PC-9 (cell line): ENCODE measurements at regions not wholly inside any gene's neighbourhood (a gene's known extent, or its start where the extent isn't known, plus 50 kb on each side); places are given as distances from the start of the nearest gene placed in this dataset.

Experiments
- BruUV-seq: library from RNA; stranded (reverse); fragments of 400-500 nt; replicated peaks from 2 replicates; lab custom pipeline; 2021; lab: Mats Ljungman, UMichigan
- CTCF ChIA-PET: fragments of 300-600 bp; sonication (Branson Sonifier 250); formaldehyde crosslinking; loops from one replicate; lab custom pipeline; 2022; ENCODE audit warnings: antibody characterized with exemption; lab: Charles Lee
- POLR2A ChIA-PET: fragments of 300-600 bp; sonication (Branson Sonifier 250); formaldehyde crosslinking; loops from one replicate; lab custom pipeline; 2022; ENCODE audit warnings: antibody characterized with exemption; ENCODE audit not compliant: unreplicated experiment; lab: Charles Lee
- DNase-seq, 2 experiments: peaks; one replicate each; pipeline versions ENCODE4 v3.0.0 to v3.0.0-alpha.2; 2015 to 2022; ENCODE audit warnings: mixed read lengths in 1 of 2
- H2AFZ ChIP-seq: fragments of 200-600 bp; sonication (generic); 2 replicates; pipeline ENCODE4 v1.8.1; 2017; ENCODE audit warnings: antibody characterized with exemption
- H3F3A ChIP-seq: fragments of 200-600 bp; sonication (generic); 2 replicates; pipeline ENCODE4 v1.8.1; 2017; ENCODE audit warnings: antibody characterized with exemption, mild to moderate bottlenecking, low read depth; ENCODE audit not compliant: insufficient read depth
- H3K27ac ChIP-seq: fragments of 200-600 bp; sonication (generic); 2 replicates; pipeline ENCODE4 v1.6.1; 2016; ENCODE audit warnings: mixed run types
- H3K27me3 ChIP-seq: fragments of 200-600 bp; sonication (generic); 2 replicates; pipeline ENCODE4 v1.6.1; 2016; ENCODE audit warnings: low read depth, mixed run types; ENCODE audit not compliant: insufficient read depth
- H3K36me3 ChIP-seq: fragments of 200-600 bp; sonication (generic); 2 replicates; pipeline ENCODE4 v1.6.1; 2016; ENCODE audit warnings: low read depth, mixed run types
- H3K4me1 ChIP-seq: fragments of 200-600 bp; sonication (generic); replicated peaks from 2 replicates; pipeline ENCODE4 v1.6.1; 2016; ENCODE audit warnings: mixed run types; ENCODE audit not compliant: insufficient read depth
- H3K4me2 ChIP-seq: fragments of 200-600 bp; sonication (generic); 2 replicates; pipeline ENCODE4 v1.6.1; 2017; ENCODE audit warnings: mixed run types
- H3K4me3 ChIP-seq: fragments of 200-600 bp; sonication (generic); 2 replicates; pipeline ENCODE4 v1.6.1; 2016; ENCODE audit warnings: mixed run types
- H3K79me2 ChIP-seq: fragments of 200-600 bp; sonication (generic); 2 replicates; pipeline ENCODE4 v1.6.1; 2017; ENCODE audit warnings: low read depth, mixed run types
- H3K9me2 ChIP-seq: fragments of 200-600 bp; sonication (generic); 2 replicates; pipeline ENCODE4 v1.8.1; 2017; ENCODE audit warnings: mild to moderate bottlenecking; ENCODE audit not compliant: insufficient read depth
- H3K9me3 ChIP-seq: fragments of 200-600 bp; sonication (generic); 2 replicates; pipeline ENCODE4 v1.8.1; 2016; ENCODE audit warnings: low read depth; ENCODE audit not compliant: insufficient read depth
- H4K20me1 ChIP-seq: fragments of 200-600 bp; sonication (generic); 2 replicates; pipeline ENCODE4 v1.8.1; 2017; ENCODE audit not compliant: insufficient read depth
- CTCF ChIP-seq: fragments of 200-600 bp; sonication (generic); conservative IDR thresholded peaks from 2 replicates; pipeline ENCODE4 v1.6.1; 2017; ENCODE audit warnings: mixed run types, antibody characterized with exemption, mild to moderate bottlenecking, moderate library complexity
- EZH2 ChIP-seq: fragments of 200-600 bp; sonication (generic); IDR thresholded peaks from 2 replicates; pipeline ENCODE4 v1.8.0; 2017; ENCODE audit warnings: antibody characterized with exemption, low read depth
- intact Hi-C: fragments of 100-400 bp; cut with micrococcal nuclease; formaldehyde crosslinking; loops from one replicate; pipeline ENCODE4 v1.10.0; 2022; ENCODE audit not compliant: unreplicated experiment

GRCh38 chr14:45990252-45990651 lies 661.3 kb downstream of the RPL10L start:
- H3K27me3 ChIP-seq, result no peaks in the 10 kb centered on the region
- H3K36me3 ChIP-seq, result no peaks in the 10 kb centered on the region
- no TSS peak for BruUV-seq
- no peaks in the 10 kb centered on the region for H3K4me1 ChIP-seq
- no peak overlapping the region for H2AFZ ChIP-seq
- CTCF ChIA-PET, result no interaction called here
- POLR2A ChIA-PET, result no interaction called here
- H3K9me3 ChIP-seq, result no peaks in the 10 kb centered on the region
- no peaks in the 10 kb centered on the region for H4K20me1 ChIP-seq
- H3K4me3 ChIP-seq, result no peak overlapping the region
- H3K27ac ChIP-seq, result no peak overlapping the region
- no peaks in the 10 kb centered on the region for H3F3A ChIP-seq
- intact Hi-C loops, result no loop called here
- no peaks in the 10 kb centered on the region for H3K79me2 ChIP-seq
- no peak overlapping the region for H3K4me2 ChIP-seq
- DNase-seq, result no peak
- H3K9me2 ChIP-seq, result no peaks in the 10 kb centered on the region
- TF ChIP-seq EZH2, result no peak
- TF ChIP-seq CTCF, result peak; percentile 65

- no peak overlapping the region for H3K27ac ChIP-seq
- no peaks in the 10 kb centered on the region for H3F3A ChIP-seq
- H3K4me3 ChIP-seq, result no peak overlapping the region
- no TSS peak for BruUV-seq
- intact Hi-C loops, result no loop called here
- no peak overlapping the region for H2AFZ ChIP-seq
- ChIA-PET CTCF (no interaction called here), POLR2A (no interaction called here)
- no peaks in the 10 kb centered on the region for H3K36me3 ChIP-seq
- TF ChIP-seq CTCF (no peak), EZH2 (no peak)
- no peak overlapping the region for H3K4me2 ChIP-seq
- no peak for DNase-seq
- no peaks in the 10 kb centered on the region for H3K9me3 ChIP-seq
- H3K27me3 ChIP-seq, result no peaks in the 10 kb centered on the region
- no peaks in the 10 kb centered on the region; the same call in 1 of the 2 replicates for H3K9me2 ChIP-seq
- H3K4me1 ChIP-seq, result no peaks in the 10 kb centered on the region
- no peaks in the 10 kb centered on the region for H4K20me1 ChIP-seq
- H3K79me2 ChIP-seq, result no peaks in the 10 kb centered on the region
These were observed 675.6 kb downstream of the RPL10L start for GRCh38 chr14:45976001-45976400.

GRCh38 chr14:45972416-45972815 lies 679.2 kb downstream of the RPL10L start:
- no peaks in the 10 kb centered on the region for H3F3A ChIP-seq
- no peaks in the 10 kb centered on the region for H3K9me3 ChIP-seq
- ChIA-PET CTCF (no interaction called here), POLR2A (no interaction called here)
- intact Hi-C loops, result no loop called here
- no peaks in the 10 kb centered on the region for H4K20me1 ChIP-seq
- H3K4me3 ChIP-seq, result no peak overlapping the region
- no peaks in the 10 kb centered on the region for H3K27me3 ChIP-seq
- H3K79me2 ChIP-seq, result no peaks in the 10 kb centered on the region
- DNase-seq, result no peak
- TF ChIP-seq CTCF (no peak), EZH2 (no peak)
- no peaks in the 10 kb centered on the region for H3K36me3 ChIP-seq
- no peak overlapping the region for H3K4me2 ChIP-seq
- H3K9me2 ChIP-seq, result no peaks in the 10 kb centered on the region
- no peak overlapping the region for H3K27ac ChIP-seq
- BruUV-seq, result no TSS peak
- no peaks in the 10 kb centered on the region for H3K4me1 ChIP-seq
- H2AFZ ChIP-seq, result no peak overlapping the region
